22Rv1 (cell line): ENCODE measurements at regions not wholly inside any gene's neighbourhood (a gene's known extent, or its start where the extent isn't known, plus 50 kb on each side); places are given as distances from the start of the nearest gene placed in this dataset.

ENCODE experiments used
- ZFX ChIP-seq: fragments of 450-650 bp; IDR thresholded peaks from 2 replicates; pipeline ENCODE4 v1.6.1; 2017; ENCODE audit warnings: antibody characterized with exemption, borderline replicate concordance
- TF ChIP-seq, protein P1 (sequence below): fragments of 450-650 bp; IDR thresholded peaks from 2 replicates; pipeline ENCODE4 v1.5.1; 2017; ENCODE audit warnings: mild to moderate bottlenecking

DNA sequence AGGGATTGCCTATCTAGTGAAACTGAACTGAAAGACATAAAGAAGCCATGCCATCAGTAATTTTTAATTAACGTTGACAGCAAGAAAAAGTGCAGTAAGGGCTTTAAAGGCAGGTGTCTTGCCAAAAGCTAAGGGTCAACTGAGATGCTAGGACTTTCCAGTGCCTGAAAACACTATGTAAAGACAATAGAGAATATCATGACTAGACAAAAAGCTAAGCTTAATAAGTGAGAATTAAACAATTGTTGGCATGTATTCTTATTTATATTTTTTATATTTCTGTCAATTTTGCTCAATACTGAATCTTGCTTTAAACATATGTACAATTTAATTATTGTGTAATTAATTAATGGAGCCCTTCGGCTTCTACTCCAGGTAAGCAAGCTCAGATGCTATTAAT is 803.1 kb downstream of the IGSF11 start:
- TF ChIP-seq, protein P1, sequence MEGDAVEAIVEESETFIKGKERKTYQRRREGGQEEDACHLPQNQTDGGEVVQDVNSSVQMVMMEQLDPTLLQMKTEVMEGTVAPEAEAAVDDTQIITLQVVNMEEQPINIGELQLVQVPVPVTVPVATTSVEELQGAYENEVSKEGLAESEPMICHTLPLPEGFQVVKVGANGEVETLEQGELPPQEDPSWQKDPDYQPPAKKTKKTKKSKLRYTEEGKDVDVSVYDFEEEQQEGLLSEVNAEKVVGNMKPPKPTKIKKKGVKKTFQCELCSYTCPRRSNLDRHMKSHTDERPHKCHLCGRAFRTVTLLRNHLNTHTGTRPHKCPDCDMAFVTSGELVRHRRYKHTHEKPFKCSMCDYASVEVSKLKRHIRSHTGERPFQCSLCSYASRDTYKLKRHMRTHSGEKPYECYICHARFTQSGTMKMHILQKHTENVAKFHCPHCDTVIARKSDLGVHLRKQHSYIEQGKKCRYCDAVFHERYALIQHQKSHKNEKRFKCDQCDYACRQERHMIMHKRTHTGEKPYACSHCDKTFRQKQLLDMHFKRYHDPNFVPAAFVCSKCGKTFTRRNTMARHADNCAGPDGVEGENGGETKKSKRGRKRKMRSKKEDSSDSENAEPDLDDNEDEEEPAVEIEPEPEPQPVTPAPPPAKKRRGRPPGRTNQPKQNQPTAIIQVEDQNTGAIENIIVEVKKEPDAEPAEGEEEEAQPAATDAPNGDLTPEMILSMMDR = no peak
- TF ChIP-seq ZFX = no peak
